DOHH2 (cell line): ENCODE measurements at regions not wholly inside any gene's neighbourhood (a gene's known extent, or its start where the extent isn't known, plus 50 kb on each side); places are given as distances from the start of the nearest gene placed in this dataset.

Source experiments
- H3F3A ChIP-seq: fragments of 200-600 bp; sonication (generic), shearing (Covaris generic); 2 replicates; pipeline ENCODE4 v1.6.0; 2016; ENCODE audit warnings: antibody characterized with exemption, mild to moderate bottlenecking; ENCODE audit not compliant: control insufficient read depth, insufficient read depth
- H3K27ac ChIP-seq: fragments of 200-600 bp; sonication (generic); 2 replicates; pipeline ENCODE4 v1.5.1; 2014; ENCODE audit warnings: low read depth, mild to moderate bottlenecking, low read length, moderate library complexity
- H3K27me3 ChIP-seq: fragments of 200-600 bp; sonication (generic); 2 replicates; pipeline ENCODE4 v1.6.1; 2014; ENCODE audit warnings: mild to moderate bottlenecking, low read length, mixed read lengths; ENCODE audit not compliant: control insufficient read depth
- H3K36me3 ChIP-seq: fragments of 200-600 bp; sonication (generic); 2 replicates; pipeline ENCODE4 v1.6.1; 2014; ENCODE audit warnings: mild to moderate bottlenecking, low read length, moderate library complexity, mixed read lengths; ENCODE audit not compliant: control insufficient read depth
- H3K4me1 ChIP-seq: fragments of 200-600 bp; sonication (generic); 2 replicates; pipeline ENCODE4 v1.6.1; 2014; ENCODE audit warnings: mild to moderate bottlenecking, low read length, mixed read lengths; ENCODE audit not compliant: control insufficient read depth
- H3K4me2 ChIP-seq: fragments of 200-600 bp; sonication (generic); 2 replicates; pipeline ENCODE4 v1.6.0; 2014; ENCODE audit warnings: mild to moderate bottlenecking, low read length, moderate library complexity
- H3K4me3 ChIP-seq: fragments of 200-600 bp; sonication (generic); 2 replicates; pipeline ENCODE4 v1.5.1; 2014; ENCODE audit warnings: mild to moderate bottlenecking, low read length, mixed read lengths
- H3K79me2 ChIP-seq: fragments of 200-600 bp; sonication (generic); 2 replicates; pipeline ENCODE4 v1.6.1; 2014; ENCODE audit warnings: mild to moderate bottlenecking, low read length, mixed read lengths; ENCODE audit not compliant: control insufficient read depth
- H3K9me2 ChIP-seq: fragments of 200-600 bp; sonication (generic); replicated peaks from 2 replicates; pipeline ENCODE4 v1.6.1; 2014; ENCODE audit warnings: mild to moderate bottlenecking, low read length, mixed read lengths; ENCODE audit not compliant: control insufficient read depth
- H3K9me3 ChIP-seq: fragments of 200-600 bp; sonication (generic); 2 replicates; pipeline ENCODE4 v1.6.1; 2014; ENCODE audit warnings: antibody characterized with exemption, low read length, mixed read lengths; ENCODE audit not compliant: control insufficient read depth, insufficient read depth
- H4K20me1 ChIP-seq: fragments of 200-600 bp; sonication (generic); 2 replicates; pipeline ENCODE4 v1.6.0; 2014; ENCODE audit warnings: low read depth, mild to moderate bottlenecking, antibody characterized with exemption, low read length, moderate library complexity; ENCODE audit not compliant: control insufficient read depth, insufficient read depth
- CTCF ChIP-seq: fragments of 200-600 bp; sonication (generic); IDR thresholded peaks from one replicate; pipeline ENCODE4 v1.5.1; 2014; ENCODE audit warnings: antibody characterized with exemption, mild to moderate bottlenecking, low read depth, low read length; ENCODE audit not compliant: poor library complexity, severe bottlenecking
- EZH2phosphoT487 ChIP-seq: fragments of 200-600 bp; sonication (generic); IDR thresholded peaks from 2 replicates; pipeline ENCODE4 v1.6.1; 2017; ENCODE audit warnings: borderline replicate concordance, mild to moderate bottlenecking, antibody characterized with exemption, low read length, moderate library complexity, mixed read lengths

DNA sequence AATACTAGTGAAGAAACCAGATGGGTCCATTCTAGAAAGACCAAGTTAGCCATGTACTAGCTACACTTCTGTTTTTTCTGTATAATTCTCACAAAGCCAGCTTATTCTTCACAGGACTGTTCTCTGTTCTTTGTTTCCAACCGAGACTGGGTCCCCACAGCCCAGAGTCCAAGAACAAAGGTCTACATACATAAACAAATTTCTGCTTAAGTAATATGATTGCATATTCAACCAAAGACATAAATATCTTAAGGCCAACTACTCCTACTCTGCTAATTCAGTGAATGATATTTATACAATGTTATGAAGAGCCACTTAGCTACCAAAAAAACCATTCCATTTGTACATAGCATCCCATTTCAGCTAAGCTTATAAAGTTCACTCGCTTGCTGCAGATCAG lies 299.8 kb upstream of the CCDC54 start:
- Histone ChIP-seq H4K20me1 (no peaks in the 10 kb centered on the region), H3K4me2 (no peak overlapping the region), H3K9me3 (no peaks in the 10 kb centered on the region), H3K4me1 (no peaks in the 10 kb centered on the region), H3K36me3 (no peaks in the 10 kb centered on the region), H3K9me2 (no peaks in the 10 kb centered on the region), H3K79me2 (no peaks in the 10 kb centered on the region), H3F3A (no peaks in the 10 kb centered on the region), H3K27me3 (no peaks in the 10 kb centered on the region), H3K27ac (no peak overlapping the region), H3K4me3 (no peak overlapping the region)
- TF ChIP-seq CTCF (no peak), EZH2phosphoT487 (no peak)

DNA sequence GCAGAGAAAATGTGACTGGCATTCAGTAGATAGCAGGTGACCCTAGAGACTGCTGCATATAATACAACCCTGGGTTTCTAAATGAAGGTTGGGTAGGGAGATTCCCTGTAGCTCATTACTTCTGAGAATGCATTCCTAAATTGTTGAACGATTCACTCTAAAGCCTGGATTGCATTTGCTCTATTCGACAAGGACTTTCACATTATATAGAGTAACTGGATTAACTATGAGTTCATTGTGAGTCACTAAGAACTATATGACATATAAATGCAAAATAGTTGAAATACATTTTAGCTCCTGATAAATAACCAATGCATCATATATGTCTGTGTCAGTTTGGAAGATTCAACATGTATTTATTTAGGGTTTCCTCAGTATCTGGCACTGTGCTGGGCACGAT lies 294.7 kb upstream of the CCDC54 start:
- Histone ChIP-seq H3K27ac (no peak overlapping the region), H3K36me3 (no peaks in the 10 kb centered on the region), H3K4me3 (no peak overlapping the region), H4K20me1 (no peaks in the 10 kb centered on the region), H3K9me3 (no peaks in the 10 kb centered on the region), H3K4me1 (no peaks in the 10 kb centered on the region), H3K4me2 (no peak overlapping the region), H3K27me3 (no peaks in the 10 kb centered on the region), H3F3A (no peaks in the 10 kb centered on the region), H3K9me2 (no peaks in the 10 kb centered on the region), H3K79me2 (no peaks in the 10 kb centered on the region)
- TF ChIP-seq CTCF = no peak
- no peak for TF ChIP-seq EZH2phosphoT487

- Histone ChIP-seq H3K4me3 (no peak overlapping the region), H3K4me2 (no peak overlapping the region), H3K4me1 (no peaks in the 10 kb centered on the region), H3F3A (no peaks in the 10 kb centered on the region), H3K36me3 (no peaks in the 10 kb centered on the region), H3K79me2 (no peaks in the 10 kb centered on the region), H3K9me2 (no peaks in the 10 kb centered on the region), H3K9me3 (no peaks in the 10 kb centered on the region), H3K27me3 (no peaks in the 10 kb centered on the region), H3K27ac (no peak overlapping the region), H4K20me1 (no peaks in the 10 kb centered on the region)
- no peak for TF ChIP-seq CTCF
- TF ChIP-seq EZH2phosphoT487 = no peak
Observed at GRCh38 chr3:107085261-107085660, 292.0 kb upstream of the CCDC54 start.

- Histone ChIP-seq H3K27me3 (no peaks in the 10 kb centered on the region), H4K20me1 (no peaks in the 10 kb centered on the region), H3K9me3 (no peaks in the 10 kb centered on the region), H3K27ac (no peak overlapping the region), H3K9me2 (no peaks in the 10 kb centered on the region), H3K4me3 (no peak overlapping the region), H3F3A (no peaks in the 10 kb centered on the region), H3K4me2 (no peak overlapping the region), H3K79me2 (no peaks in the 10 kb centered on the region), H3K36me3 (no peaks in the 10 kb centered on the region), H3K4me1 (no peaks in the 10 kb centered on the region)
- TF ChIP-seq EZH2phosphoT487 = no peak
- no peak for TF ChIP-seq CTCF
Observed at GRCh38 chr3:107092121-107092520, 285.1 kb upstream of the CCDC54 start.
